Neural cell (in vitro differentiated cells): ENCODE measurements at regions not wholly inside any gene's neighbourhood (a gene's known extent, or its start where the extent isn't known, plus 50 kb on each side); places are given as distances from the start of the nearest gene placed in this dataset.

Experiments used
- POLR2AphosphoS5 ChIP-seq: IDR thresholded peaks from 2 replicates; pipeline ENCODE4 v1.6.1; 2012
- RAD21 ChIP-seq: fragments of 450-650 bp; conservative IDR thresholded peaks from 2 replicates; pipeline ENCODE4 v1.6.1; 2014; ENCODE audit warnings: antibody characterized with exemption, mild to moderate bottlenecking, moderate library complexity
- REST ChIP-seq: IDR thresholded peaks from 2 replicates; pipeline ENCODE4 v1.6.1; 2012; ENCODE audit warnings: borderline replicate concordance
- SMC3 ChIP-seq: fragments of 450-650 bp; conservative IDR thresholded peaks from 2 replicates; pipeline ENCODE4 v1.6.1; 2014; ENCODE audit warnings: antibody characterized with exemption, mild to moderate bottlenecking, moderate library complexity; ENCODE audit not compliant: poor library complexity

DNA sequence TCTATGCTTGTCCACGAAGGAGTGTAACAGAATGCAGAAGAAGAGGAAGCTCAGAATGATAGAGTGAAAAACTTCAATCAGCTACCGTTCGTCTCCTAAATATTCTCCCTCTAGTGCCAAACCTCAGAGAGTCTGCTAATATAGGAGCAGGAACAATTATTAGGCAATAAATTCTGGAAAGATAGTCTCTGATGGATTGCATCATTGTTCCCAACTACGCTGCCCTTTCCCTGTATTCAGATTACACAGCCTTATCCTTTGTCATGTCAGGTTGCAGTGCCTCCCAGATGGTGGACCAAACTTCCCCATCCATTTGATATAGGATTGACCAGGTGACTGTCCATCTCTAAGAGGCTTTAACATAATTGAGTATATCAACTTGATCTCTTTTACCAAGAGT, 811.5 kb upstream of the CHAC2 start:
- no peak for TF ChIP-seq REST
- no peak for TF ChIP-seq POLR2AphosphoS5
- TF ChIP-seq RAD21 = no peak
- TF ChIP-seq SMC3 = no peak
